Muscle layer of duodenum (tissue), 2 donors: ENCODE measurements at regions not wholly inside any gene's neighbourhood (a gene's known extent, or its start where the extent isn't known, plus 50 kb on each side); places are given as distances from the start of the nearest gene placed in this dataset.

Source experiments
- H3K27ac ChIP-seq: one replicate; pipeline ENCODE4 v1.7.0; 2013; ENCODE audit warnings: mild to moderate bottlenecking, low read length
- H3K27me3 ChIP-seq: one replicate; pipeline ENCODE4 v1.7.0; 2013; ENCODE audit warnings: low read depth, mild to moderate bottlenecking, control low read depth, low read length
- H3K36me3 ChIP-seq, 2 donors: one replicate each; pipeline ENCODE4 v1.7.0; 2013; ENCODE audit warnings: low read length in 2 of 2, control low read depth in 1 of 2, mild to moderate bottlenecking in 1 of 2; ENCODE audit not compliant: insufficient read depth in 2 of 2, control insufficient read depth in 1 of 2
- H3K4me1 ChIP-seq, 2 donors: one replicate each; pipeline ENCODE4 v1.7.0; 2013; ENCODE audit warnings: low read length in 2 of 2, mild to moderate bottlenecking in 2 of 2, control low read depth in 1 of 2, moderate library complexity in 1 of 2; ENCODE audit not compliant: insufficient read depth in 2 of 2, control insufficient read depth in 1 of 2
- H3K4me3 ChIP-seq, 2 donors: one replicate each; pipeline ENCODE4 v1.7.0; 2013; ENCODE audit warnings: low read length in 2 of 2, low read depth in 1 of 2, mild to moderate bottlenecking in 1 of 2
- H3K9me3 ChIP-seq, 2 donors: one replicate each; pipeline ENCODE4 v1.7.0; 2013; ENCODE audit warnings: low read length in 2 of 2, control low read depth in 1 of 2, mild to moderate bottlenecking in 1 of 2; ENCODE audit not compliant: control insufficient read depth in 1 of 2
- donor health status: healthy.

DNA sequence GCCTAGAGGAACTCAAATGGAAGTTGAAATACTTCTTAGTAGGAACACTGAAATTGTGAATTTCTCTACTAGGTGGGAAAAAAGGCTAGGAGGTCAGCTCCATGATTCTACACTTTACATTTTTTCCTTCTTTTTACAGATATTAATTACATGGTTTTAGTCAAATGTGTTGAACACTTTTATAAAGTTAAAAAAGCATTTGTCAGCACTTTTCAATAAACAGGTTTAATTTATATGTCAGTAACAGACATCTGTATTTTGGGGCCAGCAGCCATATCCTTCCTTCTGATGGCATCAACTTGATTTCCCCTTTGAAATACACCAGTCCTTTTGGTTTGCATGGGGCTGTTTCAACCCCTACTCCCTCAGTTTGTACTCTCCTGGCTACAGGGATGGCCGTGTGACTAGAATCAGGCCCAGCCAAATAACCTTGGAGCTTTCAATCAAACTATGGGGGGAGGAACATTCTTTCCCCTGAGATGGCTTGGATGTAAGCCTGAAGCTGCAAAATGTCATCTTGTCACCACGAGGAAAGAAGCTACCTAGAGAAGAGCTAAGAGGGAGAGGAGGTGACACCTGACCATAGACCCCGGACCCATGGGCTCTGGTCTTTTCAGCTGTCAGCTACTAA, 171.0 kb upstream of the NEBL start:
- Histone ChIP-seq H3K4me1 (no peaks in the 10 kb centered on the region), H3K27ac (no peak overlapping the region), H3K27me3 (no peaks in the 10 kb centered on the region), H3K4me3 (no peak overlapping the region), H3K9me3 (no peaks in the 10 kb centered on the region), H3K36me3 (no peaks in the 10 kb centered on the region)

DNA sequence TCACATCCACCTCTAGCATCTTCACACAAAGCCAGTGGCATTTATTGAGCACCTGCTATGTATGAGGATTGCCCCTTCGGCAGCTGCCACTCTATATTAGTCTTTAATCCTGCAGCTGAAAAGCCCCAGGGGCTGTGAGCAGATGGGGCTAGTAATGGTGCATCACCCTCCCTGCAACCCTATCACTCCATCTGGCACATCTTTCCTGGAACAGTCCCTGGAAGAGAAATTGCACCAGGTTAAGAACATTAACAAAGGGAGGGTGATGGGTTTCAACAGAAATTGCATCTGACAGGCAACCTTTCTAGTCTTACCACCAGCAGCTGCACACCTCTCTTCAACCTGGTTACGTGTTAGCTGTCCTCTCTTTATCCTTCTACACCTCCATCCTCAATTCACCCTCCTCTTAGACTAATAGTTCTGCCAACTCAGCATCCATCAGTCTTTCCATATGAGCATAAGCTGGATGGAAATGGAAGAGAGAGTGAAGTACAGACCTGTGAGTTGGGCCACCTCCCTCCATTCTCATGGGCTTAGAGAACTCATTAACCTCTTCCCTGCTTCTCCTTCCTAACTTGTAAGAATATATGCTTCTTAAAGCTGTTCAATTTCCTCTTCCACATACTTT, 168.6 kb upstream of the NEBL start:
- no peak overlapping the region for H3K4me3 ChIP-seq
- H3K9me3 ChIP-seq = no peaks in the 10 kb centered on the region
- H3K4me1 ChIP-seq = no peaks in the 10 kb centered on the region

DNA sequence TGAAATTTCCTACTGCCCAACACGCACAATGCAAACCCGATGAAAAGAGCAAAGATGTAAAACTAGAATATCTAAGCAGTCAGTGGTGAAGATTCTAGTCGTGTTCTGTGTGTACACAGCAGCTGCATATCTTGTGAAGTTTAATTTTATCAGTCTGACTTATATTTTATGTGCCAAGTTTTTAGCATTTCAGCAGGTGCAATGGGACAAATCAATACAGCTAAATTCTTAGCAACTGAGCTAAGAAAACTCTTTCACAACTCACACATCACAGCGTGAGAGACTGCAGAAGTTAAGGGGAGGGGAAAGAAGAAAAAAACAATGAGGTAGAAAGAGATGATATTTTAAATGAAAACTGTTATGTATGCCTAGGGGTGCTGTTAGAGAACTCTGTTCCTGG, 164.9 kb upstream of the NEBL start:
- H3K4me1 ChIP-seq = no peaks in the 10 kb centered on the region
- H3K27me3 ChIP-seq = no peaks in the 10 kb centered on the region
- H3K4me3 ChIP-seq = no peak overlapping the region
- peaks cover 3 to 11% of the 10 kb centered on the region in 2 donors for H3K9me3 ChIP-seq
- H3K27ac ChIP-seq = no peak overlapping the region
- H3K36me3 ChIP-seq = no peaks in the 10 kb centered on the region

More for the DNA sequence above, 168.6 kb upstream of the NEBL start:
- H3K27ac ChIP-seq = no peak overlapping the region
- H3K36me3 ChIP-seq = no peaks in the 10 kb centered on the region
- H3K27me3 ChIP-seq = no peaks in the 10 kb centered on the region

DNA sequence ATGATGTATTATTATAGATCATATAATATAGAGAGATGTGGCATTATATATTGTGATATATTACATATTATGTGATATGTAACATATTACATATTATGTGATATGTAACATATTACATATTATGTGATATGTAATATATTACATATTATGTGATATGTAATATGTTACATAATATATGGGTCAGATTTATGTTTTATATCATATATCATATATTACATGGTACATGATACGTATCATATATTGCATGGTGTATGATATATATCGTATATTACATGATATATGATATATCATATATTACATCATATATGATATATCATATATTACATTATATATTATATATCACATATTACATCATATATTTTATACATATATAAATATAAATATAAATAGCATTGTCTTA, 164.1 kb upstream of the NEBL start:
- H3K36me3 ChIP-seq = no peaks in the 10 kb centered on the region
- H3K9me3 ChIP-seq = peaks cover 3 to 11% of the 10 kb centered on the region in 2 donors
- H3K4me3 ChIP-seq = no peak overlapping the region
- no peaks in the 10 kb centered on the region for H3K27me3 ChIP-seq
- H3K4me1 ChIP-seq = no peaks in the 10 kb centered on the region
- H3K27ac ChIP-seq = no peak overlapping the region

DNA sequence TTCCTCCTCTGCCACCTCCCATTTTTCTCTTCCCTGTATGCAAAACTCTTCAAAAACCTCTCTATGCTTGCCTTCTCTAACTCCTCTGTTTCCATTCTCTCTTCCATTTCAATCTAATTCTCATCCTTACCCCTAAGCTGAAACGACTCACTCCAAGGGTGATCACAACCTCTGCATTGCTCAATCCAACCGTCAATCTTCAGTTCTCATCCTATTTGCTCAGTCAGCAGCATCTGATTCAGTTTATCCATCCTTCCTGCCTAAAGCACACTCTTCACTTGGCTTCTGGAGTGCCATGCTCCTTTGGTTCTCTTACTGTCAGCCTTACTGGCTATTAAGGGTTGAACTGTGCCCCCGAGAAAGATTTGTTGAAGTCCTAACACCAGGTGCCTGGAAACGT, 163.5 kb upstream of the NEBL start:
- no peaks in the 10 kb centered on the region for H3K27me3 ChIP-seq
- H3K36me3 ChIP-seq = no peaks in the 10 kb centered on the region
- H3K4me1 ChIP-seq = no peaks in the 10 kb centered on the region
- peaks cover 3 to 11% of the 10 kb centered on the region in 2 donors for H3K9me3 ChIP-seq
- no peak overlapping the region for H3K27ac ChIP-seq
- H3K4me3 ChIP-seq = no peak overlapping the region

DNA sequence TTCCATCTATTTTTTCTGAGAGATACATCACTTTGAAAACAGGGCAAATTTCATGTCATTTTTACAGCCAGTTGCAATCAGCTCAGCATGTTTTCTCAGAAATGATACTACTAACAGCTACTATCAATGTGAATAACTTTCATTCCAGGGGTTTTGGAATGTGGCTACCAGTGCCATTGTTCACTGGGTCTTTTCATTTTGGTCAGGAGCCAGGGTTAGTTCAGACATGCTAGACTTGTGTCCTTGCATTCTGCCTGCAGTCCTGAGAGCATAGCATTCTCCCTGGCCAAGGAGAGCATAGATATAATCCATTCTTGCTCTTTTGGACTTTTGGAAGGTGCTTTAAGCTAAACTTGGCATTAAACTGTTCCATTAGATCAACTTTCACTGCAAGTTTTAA, 160.9 kb upstream of the NEBL start:
- H3K4me1 ChIP-seq = no peaks in the 10 kb centered on the region
- peaks cover 3 to 11% of the 10 kb centered on the region in 2 donors for H3K9me3 ChIP-seq
- no peaks in the 10 kb centered on the region for H3K36me3 ChIP-seq
- H3K4me3 ChIP-seq = no peak overlapping the region
- H3K27me3 ChIP-seq = no peaks in the 10 kb centered on the region
- H3K27ac ChIP-seq = no peak overlapping the region

DNA sequence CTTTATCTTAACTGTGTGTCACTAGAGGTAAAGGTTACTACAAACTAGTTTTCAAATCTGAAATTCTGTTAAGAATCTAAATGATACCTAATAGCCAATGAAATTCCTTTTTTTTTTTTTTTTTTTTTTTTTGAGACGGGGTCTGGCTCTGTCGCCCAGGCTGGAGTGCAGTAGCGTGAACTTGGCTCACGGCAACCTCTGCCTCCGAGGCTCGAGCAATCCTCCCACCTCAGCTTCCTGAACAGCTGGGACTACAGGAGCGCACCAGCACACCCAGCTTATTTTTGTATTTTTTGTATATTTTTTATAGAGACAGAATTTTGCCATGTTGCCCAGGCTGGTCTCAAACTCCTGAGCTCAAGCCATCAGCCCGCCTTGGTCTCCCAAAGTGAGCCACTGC, 160.3 kb upstream of the NEBL start:
- H3K27ac ChIP-seq = no peak overlapping the region
- H3K36me3 ChIP-seq = no peaks in the 10 kb centered on the region
- no peaks in the 10 kb centered on the region for H3K27me3 ChIP-seq

DNA sequence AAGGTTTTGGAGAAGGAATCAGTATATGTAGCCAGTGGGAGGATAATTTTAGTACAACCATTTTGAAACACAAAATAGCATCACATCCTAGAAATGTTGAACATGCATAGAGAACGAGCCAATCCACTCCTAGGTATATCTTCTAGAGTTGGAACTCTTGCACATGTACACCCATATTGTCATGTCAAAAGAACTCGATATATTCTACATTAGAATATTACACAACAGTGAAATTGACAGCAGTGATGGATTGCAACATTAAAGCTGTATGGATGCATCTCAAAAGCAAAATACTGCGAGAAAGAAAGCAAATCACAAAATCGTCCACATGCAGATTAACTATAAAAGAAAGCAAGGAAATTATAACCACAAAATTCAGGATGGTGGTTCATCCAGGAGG, 159.3 kb upstream of the NEBL start:
- no peaks in the 10 kb centered on the region for H3K4me1 ChIP-seq

More for the DNA sequence above, 160.3 kb upstream of the NEBL start:
- Histone ChIP-seq H3K4me3 (no peak overlapping the region), H3K9me3 (peaks cover 3 to 11% of the 10 kb centered on the region in 2 donors), H3K4me1 (no peaks in the 10 kb centered on the region)

DNA sequence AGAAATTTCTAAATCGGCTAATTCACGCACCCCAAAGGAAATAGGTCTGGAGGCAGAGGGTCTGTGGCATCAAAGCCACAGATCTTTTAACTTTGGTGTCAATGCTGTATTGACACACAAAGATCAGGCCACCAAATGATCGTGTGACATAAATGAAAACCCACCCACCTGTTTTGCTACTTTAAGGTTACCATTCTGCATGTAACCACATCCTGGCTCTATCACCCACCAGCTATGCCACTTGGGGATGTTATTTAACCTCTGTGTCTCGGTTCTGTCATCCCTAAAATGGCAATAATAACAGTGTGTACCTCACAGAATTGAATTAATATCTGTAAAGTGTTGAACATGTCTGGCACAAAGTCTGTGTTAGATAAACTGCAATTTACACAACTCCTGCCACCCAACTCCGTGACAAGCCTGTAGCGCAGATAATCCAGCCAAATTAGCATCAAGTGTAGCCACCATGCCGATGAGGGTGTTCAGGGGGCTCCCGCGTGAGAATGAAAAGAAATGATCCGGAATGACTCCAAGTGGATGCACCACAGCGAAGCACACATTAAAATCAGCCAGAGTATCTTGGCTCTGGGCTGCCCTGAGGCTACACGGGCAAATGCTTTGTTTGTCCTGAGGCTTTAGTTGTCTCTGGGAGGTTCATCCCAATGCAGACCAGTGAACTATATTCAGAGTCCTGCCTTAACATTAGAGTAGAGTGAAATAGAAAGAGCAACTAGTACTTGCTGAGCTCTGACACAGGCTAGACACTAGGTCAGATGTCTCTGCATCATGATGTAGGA, 158.4 kb upstream of the NEBL start:
- Histone ChIP-seq H3K27ac (no peak overlapping the region), H3K27me3 (no peaks in the 10 kb centered on the region), H3K36me3 (no peaks in the 10 kb centered on the region), H3K4me3 (no peak overlapping the region), H3K9me3 (peaks cover 3 to 15% of the 10 kb centered on the region in 2 donors), H3K4me1 (no peaks in the 10 kb centered on the region)

More for the DNA sequence above, 159.3 kb upstream of the NEBL start:
- Histone ChIP-seq H3K4me3 (no peak overlapping the region), H3K9me3 (peaks cover 3 to 15% of the 10 kb centered on the region in 2 donors), H3K27ac (no peak overlapping the region), H3K36me3 (no peaks in the 10 kb centered on the region), H3K27me3 (no peaks in the 10 kb centered on the region)

DNA sequence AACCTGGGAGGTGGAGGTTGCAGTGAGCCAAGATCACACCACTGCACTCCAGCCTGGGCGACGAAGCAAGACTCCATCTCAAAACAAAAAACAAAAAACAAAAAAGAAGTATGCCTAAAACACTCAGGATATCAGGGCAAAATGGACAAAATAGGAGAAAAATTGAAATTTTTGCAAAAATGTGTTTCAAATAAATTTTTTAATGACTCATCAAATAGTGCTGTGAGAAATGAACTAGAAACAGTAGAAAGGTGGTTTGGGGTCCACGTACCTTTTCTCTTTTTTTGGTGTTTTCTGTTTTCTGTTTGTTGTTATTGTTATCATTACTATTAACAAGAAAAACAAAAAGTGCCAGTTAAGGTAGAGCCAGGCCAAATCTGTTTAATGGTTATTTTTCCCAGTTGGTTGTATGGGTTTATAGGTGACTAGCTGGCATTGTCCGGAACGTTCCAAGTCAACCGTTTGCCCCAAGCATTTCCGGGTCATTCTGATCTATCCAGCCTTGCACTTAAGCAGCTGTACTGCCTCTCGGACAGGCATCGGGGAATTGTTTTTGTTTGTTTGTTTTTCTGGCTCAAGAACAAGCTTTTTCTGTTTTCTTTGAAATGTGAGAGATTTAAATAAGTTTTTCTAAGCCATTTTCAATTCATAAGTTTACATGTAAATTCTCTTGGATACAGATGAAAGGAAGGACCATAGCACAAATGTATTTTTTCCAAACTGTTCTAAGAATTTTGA, 157.0 kb upstream of the NEBL start:
- Histone ChIP-seq H3K9me3 (peaks cover 2 to 10% of the 10 kb centered on the region in 2 donors), H3K4me1 (no peaks in the 10 kb centered on the region), H3K27ac (no peak overlapping the region), H3K4me3 (no peak overlapping the region), H3K36me3 (no peaks in the 10 kb centered on the region), H3K27me3 (no peaks in the 10 kb centered on the region)

DNA sequence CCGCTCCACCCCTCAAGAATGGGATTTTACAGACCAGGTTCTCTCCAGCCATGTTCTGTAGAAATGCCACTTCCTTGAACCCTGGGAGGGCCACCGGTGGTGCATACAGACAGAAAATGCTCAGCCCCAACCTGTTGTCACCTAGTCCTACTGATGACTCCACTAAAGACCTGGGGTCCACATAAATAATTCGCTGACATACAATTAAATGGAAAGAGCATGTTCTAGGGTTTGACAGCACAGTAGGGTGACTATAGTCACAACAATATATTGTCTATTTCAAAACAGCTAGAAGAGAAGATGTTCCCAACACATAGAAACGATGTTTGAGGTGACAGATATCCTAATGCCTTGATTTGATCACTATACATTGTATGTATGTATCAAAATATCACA, 155.6 kb upstream of the NEBL start:
- Histone ChIP-seq H3K4me1 (no peaks in the 10 kb centered on the region), H3K36me3 (no peaks in the 10 kb centered on the region), H3K9me3 (peaks cover 0 to 4% of the 10 kb centered on the region in 2 donors), H3K27me3 (no peaks in the 10 kb centered on the region), H3K27ac (no peak overlapping the region), H3K4me3 (no peak overlapping the region)
